Neural cell (in vitro differentiated cells): ENCODE measurements at regions not wholly inside any gene's neighbourhood (a gene's known extent, or its start where the extent isn't known, plus 50 kb on each side); places are given as distances from the start of the nearest gene placed in this dataset.
"Not testable (repeated sequence)": the region's sequence is repeated elsewhere in the genome, so short reads cannot be mapped to it uniquely, and the experiment has no call there.

Source experiments
- H2AFZ ChIP-seq: fragments of 200-600, 300-800 bp; sonication (generic), shearing (Covaris generic); 2 replicates; pipeline ENCODE4 v1.6.0; 2014; ENCODE audit warnings: low read depth, mild to moderate bottlenecking, antibody characterized with exemption, low read length, moderate library complexity
- H3F3A ChIP-seq: fragments of 200-600 bp; shearing (Covaris generic); 2 replicates; pipeline ENCODE4 v1.6.1; 2016; ENCODE audit warnings: mild to moderate bottlenecking, moderate library complexity, mixed read lengths, antibody characterized with exemption, low read length; ENCODE audit not compliant: insufficient read depth, poor library complexity, severe bottlenecking
- H3K27ac ChIP-seq: fragments of 200-600, 300-800 bp; sonication (generic), shearing (Covaris generic); 2 replicates; pipeline ENCODE4 v1.5.1; 2014; ENCODE audit warnings: mild to moderate bottlenecking, low read length, moderate library complexity
- H3K27me3 ChIP-seq: fragments of 300-800, 200-600 bp; sonication (generic), shearing (Covaris generic); 2 replicates; pipeline ENCODE4 v1.6.0; 2014; ENCODE audit warnings: mild to moderate bottlenecking, low read depth, low read length, moderate library complexity; ENCODE audit not compliant: insufficient read depth
- H3K36me3 ChIP-seq: fragments of 300-800, 200-600 bp; sonication (generic), shearing (Covaris generic); 2 replicates; pipeline ENCODE4 v1.5.1; 2014; ENCODE audit warnings: mild to moderate bottlenecking, antibody characterized with exemption, low read length, moderate library complexity; ENCODE audit not compliant: insufficient read depth
- H3K4me2 ChIP-seq: fragments of 300-800, 200-600 bp; sonication (generic), shearing (Covaris generic); 2 replicates; pipeline ENCODE4 v1.6.0; 2014; ENCODE audit warnings: mild to moderate bottlenecking, low read length
- H3K4me3 ChIP-seq: fragments of 300-800, 200-600 bp; sonication (generic), shearing (Covaris generic); 2 replicates; pipeline ENCODE4 v1.5.1; 2014; ENCODE audit warnings: mild to moderate bottlenecking, low read length, moderate library complexity
- H3K79me2 ChIP-seq: fragments of 200-600 bp; shearing (Covaris generic); replicated peaks from 2 replicates; pipeline ENCODE4 v1.6.0; 2014; ENCODE audit warnings: mild to moderate bottlenecking, low read length, moderate library complexity; ENCODE audit not compliant: insufficient read depth
- H3K9ac ChIP-seq: fragments of 300-800, 200-600 bp; sonication (generic), shearing (Covaris generic); 2 replicates; pipeline ENCODE4 v1.6.1; 2016; ENCODE audit warnings: mild to moderate bottlenecking, low read length, mixed read lengths
- H3K9me2 ChIP-seq: fragments of 200-600 bp; shearing (Covaris generic); 2 replicates; pipeline ENCODE4 v1.6.1; 2016; ENCODE audit warnings: mild to moderate bottlenecking, low read length, mixed read lengths; ENCODE audit not compliant: insufficient read depth
- H3K9me3 ChIP-seq: fragments of 200-600, 300-800 bp; sonication (generic), shearing (Covaris generic); 2 replicates; pipeline ENCODE4 v1.6.1; 2016; ENCODE audit warnings: mild to moderate bottlenecking, mixed run types, low read length, moderate library complexity, mixed read lengths
- H4K20me1 ChIP-seq: fragments of 200-600 bp; shearing (Covaris generic); 2 replicates; pipeline ENCODE4 v1.6.1; 2016; ENCODE audit warnings: mild to moderate bottlenecking, mixed run types; ENCODE audit not compliant: insufficient read depth
- EP300 ChIP-seq: fragments of 450-650 bp; conservative IDR thresholded peaks from 2 replicates; pipeline ENCODE4 v1.6.1; 2014; ENCODE audit warnings: antibody characterized with exemption, mild to moderate bottlenecking, moderate library complexity; ENCODE audit not compliant: poor library complexity, severe bottlenecking
- EZH2 ChIP-seq: fragments of 200-600, 300-800 bp; shearing (Covaris generic), sonication (generic); IDR thresholded peaks from 2 replicates; pipeline ENCODE4 v1.6.1; 2014; ENCODE audit warnings: antibody characterized with exemption, low read length, borderline replicate concordance, mild to moderate bottlenecking; ENCODE audit not compliant: insufficient read depth, poor library complexity, severe bottlenecking
- MXI1 ChIP-seq: fragments of 450-650 bp; conservative IDR thresholded peaks from 2 replicates; pipeline ENCODE4 v1.6.1; 2014; ENCODE audit warnings: antibody characterized with exemption, mild to moderate bottlenecking; ENCODE audit not compliant: poor library complexity, severe bottlenecking
- POLR2AphosphoS5 ChIP-seq: IDR thresholded peaks from 2 replicates; pipeline ENCODE4 v1.6.1; 2012
- RAD21 ChIP-seq: fragments of 450-650 bp; conservative IDR thresholded peaks from 2 replicates; pipeline ENCODE4 v1.6.1; 2014; ENCODE audit warnings: antibody characterized with exemption, mild to moderate bottlenecking, moderate library complexity
- SMC3 ChIP-seq: fragments of 450-650 bp; conservative IDR thresholded peaks from 2 replicates; pipeline ENCODE4 v1.6.1; 2014; ENCODE audit warnings: antibody characterized with exemption, mild to moderate bottlenecking, moderate library complexity; ENCODE audit not compliant: poor library complexity
- TAF1 ChIP-seq: IDR thresholded peaks from 2 replicates; pipeline ENCODE4 v1.6.1; 2012; ENCODE audit warnings: low read depth
- TF ChIP-seq, protein P1 (sequence below): fragments of 450-650 bp; IDR thresholded peaks from 2 replicates; pipeline ENCODE4 v1.5.1; 2014; ENCODE audit warnings: antibody characterized with exemption, mild to moderate bottlenecking, moderate library complexity; ENCODE audit not compliant: poor library complexity, severe bottlenecking
- TF ChIP-seq, protein P2 (sequence below): IDR thresholded peaks from 2 replicates; pipeline ENCODE4 v1.6.1; 2012; ENCODE audit warnings: borderline replicate concordance

DNA sequence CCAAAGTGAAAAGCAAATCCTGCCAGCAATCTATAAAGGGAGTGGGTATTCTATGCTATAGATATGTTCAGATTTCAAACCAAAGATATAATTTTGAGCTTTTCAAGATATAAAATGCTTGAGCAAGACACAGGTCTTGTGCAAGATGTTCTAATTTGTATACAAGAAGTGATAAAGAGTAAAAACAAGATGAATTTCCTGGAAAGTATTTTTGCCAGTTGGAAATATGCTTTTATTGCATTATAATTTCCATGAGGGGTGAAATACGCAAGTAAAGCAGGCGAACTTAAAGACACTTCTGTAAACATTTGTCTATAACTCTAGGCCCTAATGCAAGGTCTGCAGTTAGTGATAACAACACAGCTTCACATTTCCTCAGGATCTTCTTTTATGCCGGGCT is 640.5 kb downstream of the TMEM182 start (continued):
- TF ChIP-seq, protein P1, sequence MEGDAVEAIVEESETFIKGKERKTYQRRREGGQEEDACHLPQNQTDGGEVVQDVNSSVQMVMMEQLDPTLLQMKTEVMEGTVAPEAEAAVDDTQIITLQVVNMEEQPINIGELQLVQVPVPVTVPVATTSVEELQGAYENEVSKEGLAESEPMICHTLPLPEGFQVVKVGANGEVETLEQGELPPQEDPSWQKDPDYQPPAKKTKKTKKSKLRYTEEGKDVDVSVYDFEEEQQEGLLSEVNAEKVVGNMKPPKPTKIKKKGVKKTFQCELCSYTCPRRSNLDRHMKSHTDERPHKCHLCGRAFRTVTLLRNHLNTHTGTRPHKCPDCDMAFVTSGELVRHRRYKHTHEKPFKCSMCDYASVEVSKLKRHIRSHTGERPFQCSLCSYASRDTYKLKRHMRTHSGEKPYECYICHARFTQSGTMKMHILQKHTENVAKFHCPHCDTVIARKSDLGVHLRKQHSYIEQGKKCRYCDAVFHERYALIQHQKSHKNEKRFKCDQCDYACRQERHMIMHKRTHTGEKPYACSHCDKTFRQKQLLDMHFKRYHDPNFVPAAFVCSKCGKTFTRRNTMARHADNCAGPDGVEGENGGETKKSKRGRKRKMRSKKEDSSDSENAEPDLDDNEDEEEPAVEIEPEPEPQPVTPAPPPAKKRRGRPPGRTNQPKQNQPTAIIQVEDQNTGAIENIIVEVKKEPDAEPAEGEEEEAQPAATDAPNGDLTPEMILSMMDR: no peak
- no peak for TF ChIP-seq SMC3

DNA sequence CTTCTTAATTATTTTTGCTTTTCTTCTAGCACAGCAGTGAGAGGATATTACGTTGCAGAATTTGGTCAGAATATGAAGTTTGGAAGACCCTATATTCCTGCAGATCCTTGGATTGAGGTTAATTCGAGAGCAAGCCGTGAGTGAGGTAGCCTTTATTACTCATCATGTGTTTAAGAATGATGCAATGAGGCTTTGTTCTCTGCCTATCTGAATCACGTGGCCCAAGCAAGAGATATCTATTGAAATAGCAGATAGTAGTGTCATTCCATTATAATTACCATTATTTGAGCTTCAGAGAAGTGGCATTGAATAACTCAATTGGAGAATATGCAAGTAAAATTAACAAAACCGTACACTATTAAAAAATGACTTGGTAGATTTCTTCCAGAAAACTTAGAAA is 641.1 kb downstream of the TMEM182 start:
- no peak for TF ChIP-seq RAD21
- TF ChIP-seq TAF1: no peak
- no peak for TF ChIP-seq POLR2AphosphoS5
- no peak for TF ChIP-seq EP300
- TF ChIP-seq, protein P1: no peak
- TF ChIP-seq EZH2: no peak
- no peak for TF ChIP-seq MXI1
- Histone ChIP-seq H3K36me3 (no peaks in the 10 kb centered on the region), H3F3A (no peaks in the 10 kb centered on the region), H3K27ac (no peak overlapping the region), H3K9me2 (no peaks in the 10 kb centered on the region), H4K20me1 (no peaks in the 10 kb centered on the region), H2AFZ (no peak overlapping the region), H3K4me3 (no peak overlapping the region), H3K9ac (no peak overlapping the region), H3K79me2 (no peaks in the 10 kb centered on the region), H3K27me3 (no peaks in the 10 kb centered on the region), H3K9me3 (no peaks in the 10 kb centered on the region), H3K4me2 (no peak overlapping the region)

DNA sequence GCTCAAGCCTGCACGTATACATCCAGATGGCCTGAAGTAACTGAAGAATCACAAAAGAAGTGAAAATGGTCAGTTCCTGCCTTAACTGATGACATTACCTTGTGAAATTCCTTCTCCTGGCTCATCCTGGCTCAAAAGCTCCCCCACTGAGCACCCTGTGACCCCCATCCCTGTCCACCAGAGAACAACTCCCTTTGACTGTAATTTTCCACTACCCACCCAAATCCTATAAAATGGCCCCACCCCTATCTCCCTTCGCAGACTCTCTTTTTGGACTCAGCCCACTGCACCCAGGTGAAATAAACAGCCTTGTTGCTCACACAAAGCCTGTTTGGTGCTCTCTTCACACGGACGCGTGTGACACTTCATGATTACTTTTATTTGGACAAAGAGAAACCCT is 641.6 kb downstream of the TMEM182 start:
- H3K27ac ChIP-seq, H3K9me2 ChIP-seq, H2AFZ ChIP-seq, H3K4me3 ChIP-seq, H3K4me2 ChIP-seq, H3K79me2 ChIP-seq, H4K20me1 ChIP-seq, H3K9me3 ChIP-seq, H3K27me3 ChIP-seq, H3K9ac ChIP-seq, H3K36me3 ChIP-seq, H3F3A ChIP-seq: not testable (repeated sequence)

DNA sequence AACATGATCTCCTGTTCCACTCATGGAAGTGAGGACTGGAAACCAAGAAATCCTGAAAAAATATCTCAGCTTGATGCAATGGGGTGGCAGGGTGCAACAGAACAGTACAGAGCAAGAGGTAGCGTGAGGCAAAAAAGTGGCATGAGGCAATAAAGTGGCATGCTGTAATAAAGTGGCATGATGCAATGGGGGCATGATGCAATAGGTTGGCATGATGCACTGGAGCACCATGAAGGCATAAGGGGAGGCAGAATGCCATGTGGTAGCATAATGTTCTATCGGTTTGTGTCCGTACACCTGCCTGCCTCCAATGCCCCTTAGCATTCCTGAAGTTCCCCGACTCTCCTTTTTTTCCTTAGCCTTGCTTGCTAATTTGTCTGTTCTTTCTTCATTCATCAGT is 648.4 kb downstream of the TMEM182 start:
- Histone ChIP-seq H2AFZ (no peak overlapping the region), H3K79me2 (no peaks in the 10 kb centered on the region), H3K9me3 (no peaks in the 10 kb centered on the region), H4K20me1 (no peaks in the 10 kb centered on the region), H3K9ac (no peak overlapping the region), H3K27ac (no peak overlapping the region), H3K9me2 (no peaks in the 10 kb centered on the region), H3K4me3 (no peak overlapping the region), H3K27me3 (no peaks in the 10 kb centered on the region), H3K36me3 (no peaks in the 10 kb centered on the region), H3F3A (no peaks in the 10 kb centered on the region), H3K4me2 (no peak overlapping the region)
- TF ChIP-seq SMC3 (no peak), TAF1 (no peak), EZH2 (no peak), MXI1 (no peak), RAD21 (no peak), EP300 (no peak), POLR2AphosphoS5 (no peak)
- TF ChIP-seq, protein P2, sequence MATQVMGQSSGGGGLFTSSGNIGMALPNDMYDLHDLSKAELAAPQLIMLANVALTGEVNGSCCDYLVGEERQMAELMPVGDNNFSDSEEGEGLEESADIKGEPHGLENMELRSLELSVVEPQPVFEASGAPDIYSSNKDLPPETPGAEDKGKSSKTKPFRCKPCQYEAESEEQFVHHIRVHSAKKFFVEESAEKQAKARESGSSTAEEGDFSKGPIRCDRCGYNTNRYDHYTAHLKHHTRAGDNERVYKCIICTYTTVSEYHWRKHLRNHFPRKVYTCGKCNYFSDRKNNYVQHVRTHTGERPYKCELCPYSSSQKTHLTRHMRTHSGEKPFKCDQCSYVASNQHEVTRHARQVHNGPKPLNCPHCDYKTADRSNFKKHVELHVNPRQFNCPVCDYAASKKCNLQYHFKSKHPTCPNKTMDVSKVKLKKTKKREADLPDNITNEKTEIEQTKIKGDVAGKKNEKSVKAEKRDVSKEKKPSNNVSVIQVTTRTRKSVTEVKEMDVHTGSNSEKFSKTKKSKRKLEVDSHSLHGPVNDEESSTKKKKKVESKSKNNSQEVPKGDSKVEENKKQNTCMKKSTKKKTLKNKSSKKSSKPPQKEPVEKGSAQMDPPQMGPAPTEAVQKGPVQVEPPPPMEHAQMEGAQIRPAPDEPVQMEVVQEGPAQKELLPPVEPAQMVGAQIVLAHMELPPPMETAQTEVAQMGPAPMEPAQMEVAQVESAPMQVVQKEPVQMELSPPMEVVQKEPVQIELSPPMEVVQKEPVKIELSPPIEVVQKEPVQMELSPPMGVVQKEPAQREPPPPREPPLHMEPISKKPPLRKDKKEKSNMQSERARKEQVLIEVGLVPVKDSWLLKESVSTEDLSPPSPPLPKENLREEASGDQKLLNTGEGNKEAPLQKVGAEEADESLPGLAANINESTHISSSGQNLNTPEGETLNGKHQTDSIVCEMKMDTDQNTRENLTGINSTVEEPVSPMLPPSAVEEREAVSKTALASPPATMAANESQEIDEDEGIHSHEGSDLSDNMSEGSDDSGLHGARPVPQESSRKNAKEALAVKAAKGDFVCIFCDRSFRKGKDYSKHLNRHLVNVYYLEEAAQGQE: no peak
- TF ChIP-seq, protein P1: no peak
